Loucy (cell line): ENCODE measurements at regions not wholly inside any gene's neighbourhood (a gene's known extent, or its start where the extent isn't known, plus 50 kb on each side); places are given as distances from the start of the nearest gene placed in this dataset.

Experiments used
- H2AFZ ChIP-seq: fragments of 200-600 bp; sonication (generic); 2 replicates; pipeline ENCODE4 v1.6.0; 2016; ENCODE audit warnings: antibody characterized with exemption, mild to moderate bottlenecking, low read length, moderate library complexity
- H3F3A ChIP-seq: fragments of 200-600 bp; 2 replicates; pipeline ENCODE4 v1.6.0; 2016; ENCODE audit warnings: antibody characterized with exemption, low read depth, mild to moderate bottlenecking
- H3K27me3 ChIP-seq: fragments of 200-600 bp; sonication (generic); 2 replicates; pipeline ENCODE4 v1.6.1; 2014; ENCODE audit warnings: low read length, mild to moderate bottlenecking; ENCODE audit not compliant: insufficient read depth, poor library complexity, severe bottlenecking
- H3K36me3 ChIP-seq: fragments of 200-600 bp; sonication (generic); 2 replicates; pipeline ENCODE4 v1.6.1; 2016; ENCODE audit warnings: low read length; ENCODE audit not compliant: insufficient read depth
- H3K4me1 ChIP-seq: fragments of 200-600 bp; sonication (generic); 2 replicates; pipeline ENCODE4 v1.5.1; 2014; ENCODE audit warnings: low read length, mild to moderate bottlenecking; ENCODE audit not compliant: insufficient read depth, poor library complexity, severe bottlenecking
- H3K4me2 ChIP-seq: fragments of 200-600 bp; sonication (generic); 2 replicates; pipeline ENCODE4 v1.6.0; 2014; ENCODE audit warnings: antibody characterized with exemption, low read length, low read depth, mild to moderate bottlenecking; ENCODE audit not compliant: poor library complexity, severe bottlenecking
- H3K4me3 ChIP-seq: fragments of 200-600 bp; sonication (generic); 2 replicates; pipeline ENCODE4 v1.5.1; 2014; ENCODE audit warnings: low read length, mild to moderate bottlenecking, mixed read lengths; ENCODE audit not compliant: poor library complexity, severe bottlenecking
- H3K79me2 ChIP-seq: fragments of 200-600 bp; sonication (generic); 2 replicates; pipeline ENCODE4 v1.6.1; 2014; ENCODE audit warnings: low read length; ENCODE audit not compliant: insufficient read depth
- H3K9ac ChIP-seq: fragments of 200-600 bp; sonication (generic); 2 replicates; pipeline ENCODE4 v1.6.0; 2014; ENCODE audit warnings: mild to moderate bottlenecking, low read depth, low read length, moderate library complexity; ENCODE audit not compliant: poor library complexity, severe bottlenecking
- H3K9me2 ChIP-seq: fragments of 200-600 bp; sonication (generic); replicated peaks from 2 replicates; pipeline ENCODE4 v1.6.1; 2016; ENCODE audit warnings: low read depth, low read length, mixed read lengths
- H3K9me3 ChIP-seq: fragments of 200-600 bp; sonication (generic); 2 replicates; pipeline ENCODE4 v1.6.1; 2014; ENCODE audit warnings: mild to moderate bottlenecking, antibody characterized with exemption, low read length, low read depth; ENCODE audit not compliant: insufficient read depth
- H4K20me1 ChIP-seq: fragments of 200-600 bp; sonication (generic); 2 replicates; pipeline ENCODE4 v1.6.0; 2014; ENCODE audit warnings: antibody characterized with exemption, low read length, mild to moderate bottlenecking; ENCODE audit not compliant: insufficient read depth, poor library complexity, severe bottlenecking
- CTCF ChIP-seq: fragments of 200-600 bp; sonication (generic); conservative IDR thresholded peaks from 2 replicates; pipeline ENCODE4 v1.5.1; 2014; ENCODE audit warnings: mild to moderate bottlenecking, antibody characterized with exemption, low read length
- EZH2phosphoT487 ChIP-seq: fragments of 200-600 bp; IDR thresholded peaks from 2 replicates; pipeline ENCODE4 v1.6.1; 2018; ENCODE audit warnings: antibody characterized with exemption, mild to moderate bottlenecking, moderate library complexity, borderline replicate concordance

- Histone ChIP-seq H3K36me3 (no peaks in the 10 kb centered on the region), H4K20me1 (no peaks in the 10 kb centered on the region), H3K9me2 (no peaks in the 10 kb centered on the region), H3K4me3 (no peak overlapping the region), H3K79me2 (no peaks in the 10 kb centered on the region), H2AFZ (no peak overlapping the region), H3K9ac (no peak overlapping the region), H3K4me2 (no peak overlapping the region), H3K27me3 (no peaks in the 10 kb centered on the region), H3F3A (no peaks in the 10 kb centered on the region), H3K9me3 (no peaks in the 10 kb centered on the region), H3K4me1 (no peaks in the 10 kb centered on the region)
- TF ChIP-seq CTCF (no peak), EZH2phosphoT487 (no peak)
These were observed 614.9 kb upstream of the CADM1 start for GRCh38 chr11:116119158-116119557.

- Histone ChIP-seq H3K9me3 (no peaks in the 10 kb centered on the region), H3K4me2 (no peak overlapping the region), H2AFZ (no peak overlapping the region), H3K36me3 (no peaks in the 10 kb centered on the region), H3K4me1 (no peaks in the 10 kb centered on the region), H4K20me1 (no peaks in the 10 kb centered on the region), H3K4me3 (no peak overlapping the region), H3K9ac (no peak overlapping the region), H3K9me2 (no peaks in the 10 kb centered on the region), H3F3A (no peaks in the 10 kb centered on the region), H3K27me3 (no peaks in the 10 kb centered on the region), H3K79me2 (no peaks in the 10 kb centered on the region)
- TF ChIP-seq EZH2phosphoT487, result no peak
- TF ChIP-seq CTCF, result no peak
These were observed 613.9 kb upstream of the CADM1 start for GRCh38 chr11:116118138-116118470.

- H3K4me2 ChIP-seq, result no peak overlapping the region
- H3K9me3 ChIP-seq, result no peaks in the 10 kb centered on the region
- TF ChIP-seq CTCF, result no peak
- TF ChIP-seq EZH2phosphoT487, result no peak
- no peaks in the 10 kb centered on the region for H3K4me1 ChIP-seq
- H2AFZ ChIP-seq, result no peak overlapping the region
- no peaks in the 10 kb centered on the region for H3K36me3 ChIP-seq
- H3K79me2 ChIP-seq, result no peaks in the 10 kb centered on the region
- no peak overlapping the region for H3K9ac ChIP-seq
- H4K20me1 ChIP-seq, result no peaks in the 10 kb centered on the region
- H3K27me3 ChIP-seq, result no peaks in the 10 kb centered on the region
- no peaks in the 10 kb centered on the region for H3F3A ChIP-seq
- H3K9me2 ChIP-seq, result no peaks in the 10 kb centered on the region
- H3K4me3 ChIP-seq, result no peak overlapping the region
These were observed 613.3 kb upstream of the CADM1 start for GRCh38 chr11:116117331-116118137.
